ENCODE measurements at regions not wholly inside any gene's neighbourhood (a gene's known extent, or its start where the extent isn't known, plus 50 kb on each side); places are given as distances from the start of the nearest gene placed in this dataset.

- no peak overlapping the region for H3K4me3 ChIP-seq
- H3K27ac ChIP-seq, result no peak overlapping the region
- H3K27me3 ChIP-seq, result no peaks in the 10 kb centered on the region
- 49 to 61% methylated on average over 3 of the region's 3 CpGs for WGBS, 2 donors (ENCODE audit: low coverage in 1 of 2)
- no peaks in the 10 kb centered on the region for H3K36me3 ChIP-seq
- no peaks in the 10 kb centered on the region for H3K4me1 ChIP-seq
- TF ChIP-seq POLR2A (IDR thresholded peaks at IDR 0.05) (no peak), POLR2AphosphoS5 (IDR thresholded peaks at IDR 0.05) (no peak), CTCF (IDR thresholded peaks at IDR 0.05) (no peak), EP300 (IDR thresholded peaks at IDR 0.05) (no peak)
- no peaks in the 10 kb centered on the region for H3K9me3 ChIP-seq
- no peak for ATAC-seq
Measured at GRCh38 chr18:29962579-29962978, 1080.0 kb downstream of the DSC3 start.

- Histone ChIP-seq H3K27ac (no peak overlapping the region), H3K4me1 (no peaks in the 10 kb centered on the region), H3K36me3 (no peaks in the 10 kb centered on the region), H3K4me3 (no peak overlapping the region), H3K27me3 (no peaks in the 10 kb centered on the region), H3K9me3 (no peaks in the 10 kb centered on the region)
- ATAC-seq, result no peak
- TF ChIP-seq CTCF (IDR thresholded peaks at IDR 0.05) (no peak), POLR2AphosphoS5 (IDR thresholded peaks at IDR 0.05) (no peak), EP300 (IDR thresholded peaks at IDR 0.05) (no peak), POLR2A (IDR thresholded peaks at IDR 0.05) (no peak)
Measured at GRCh38 chr18:29960539-29960938, 1082.0 kb downstream of the DSC3 start.

- H3K27ac ChIP-seq, result no peak overlapping the region
- ATAC-seq, result no peak
- TF ChIP-seq POLR2AphosphoS5 (IDR thresholded peaks at IDR 0.05), result no peak
- no peak for TF ChIP-seq CTCF (IDR thresholded peaks at IDR 0.05)
- no peak for TF ChIP-seq EP300 (IDR thresholded peaks at IDR 0.05)
- TF ChIP-seq POLR2A (IDR thresholded peaks at IDR 0.05), result no peak
- H3K4me1 ChIP-seq, result no peaks in the 10 kb centered on the region
- H3K4me3 ChIP-seq, result no peak overlapping the region
- H3K36me3 ChIP-seq, result no peaks in the 10 kb centered on the region
- H3K27me3 ChIP-seq, result no peaks in the 10 kb centered on the region
- no peaks in the 10 kb centered on the region for H3K9me3 ChIP-seq
- WGBS, 2 donors (ENCODE audit: low coverage in 1 of 2), result 42 to 50% methylated on average over 1 of the region's 1 CpG
Measured at GRCh38 chr18:29930231-29930630, 1112.3 kb downstream of the DSC3 start.

- ATAC-seq, result no peak
- Histone ChIP-seq H3K4me1 (no peaks in the 10 kb centered on the region), H3K27me3 (no peaks in the 10 kb centered on the region), H3K9me3 (no peaks in the 10 kb centered on the region), H3K27ac (no peak overlapping the region), H3K36me3 (no peaks in the 10 kb centered on the region), H3K4me3 (no peak overlapping the region)
- TF ChIP-seq POLR2A (IDR thresholded peaks at IDR 0.05), result no peak
- TF ChIP-seq CTCF (IDR thresholded peaks at IDR 0.05), result no peak
- TF ChIP-seq POLR2AphosphoS5 (IDR thresholded peaks at IDR 0.05), result no peak
- no peak for TF ChIP-seq EP300 (IDR thresholded peaks at IDR 0.05)
- 51 to 74% methylated on average over 6 of the region's 6 CpGs for WGBS, 2 donors (ENCODE audit: low coverage in 1 of 2)
Measured at GRCh38 chr18:29928081-29928480, 1114.5 kb downstream of the DSC3 start.

- no peaks in the 10 kb centered on the region for H3K4me1 ChIP-seq
- no peak for ATAC-seq
- WGBS, 2 donors (ENCODE audit: low coverage in 1 of 2), result 89 to 100% methylated on average over 1 of the region's 1 CpG
Measured at GRCh38 chr18:29925566-29925965, 1117.0 kb downstream of the DSC3 start.

More at GRCh38 chr18:29925566-29925965, 1117.0 kb downstream of the DSC3 start:
- Histone ChIP-seq H3K27ac (no peak overlapping the region), H3K36me3 (no peaks in the 10 kb centered on the region), H3K27me3 (no peaks in the 10 kb centered on the region), H3K9me3 (no peaks in the 10 kb centered on the region), H3K4me3 (no peak overlapping the region)
- no peak for TF ChIP-seq EP300 (IDR thresholded peaks at IDR 0.05)
- no peak for TF ChIP-seq POLR2AphosphoS5 (IDR thresholded peaks at IDR 0.05)
- TF ChIP-seq POLR2A (IDR thresholded peaks at IDR 0.05), result no peak
- TF ChIP-seq CTCF (IDR thresholded peaks at IDR 0.05), result no peak
